ENCODE measurements at regions not wholly inside any gene's neighbourhood (a gene's known extent, or its start where the extent isn't known, plus 50 kb on each side); places are given as distances from the start of the nearest gene placed in this dataset.

DNA sequence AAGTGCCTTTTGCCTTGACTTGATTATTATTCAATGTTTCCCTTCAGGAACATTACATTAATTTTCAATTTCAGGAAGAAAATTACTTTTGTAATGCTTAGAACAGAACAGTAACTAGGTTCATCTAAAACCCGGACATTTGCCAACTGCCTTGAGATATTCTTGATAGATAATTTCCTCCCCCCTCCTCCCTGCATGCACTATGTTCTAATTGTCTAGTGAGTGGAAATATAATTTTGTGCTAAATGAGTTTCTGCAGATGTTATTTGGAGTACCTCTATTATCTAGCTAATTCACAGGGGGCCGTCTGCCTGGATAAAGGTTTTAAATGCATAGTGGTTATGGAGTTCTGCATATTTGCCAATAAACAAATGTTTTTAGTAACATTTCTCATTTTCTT is 200.3 kb upstream of the SLC39A10 start:
- TF ChIP-seq POLR2A (IDR thresholded peaks at IDR 0.05; ENCODE audit: low read depth, low read length): no peak
- no peak for TF ChIP-seq EZH2 (IDR thresholded peaks at IDR 0.05; ENCODE audit: borderline replicate concordance, low read depth, low read length, severe bottlenecking)
- Histone ChIP-seq H3K4me2 (ENCODE audit: insufficient read depth, low read length) (no peak overlapping the region), H3K9me3 (replicated peaks; ENCODE audit: control insufficient read depth, insufficient read depth, low read length) (no peaks in the 10 kb centered on the region), H3K4me1 (ENCODE audit: control insufficient read depth, extremely low read depth, insufficient read depth, low read length) (no peaks in the 10 kb centered on the region), H3K27ac (ENCODE audit: insufficient read depth, low read depth, low read length) (no peak overlapping the region), H3K9ac (replicated peaks; ENCODE audit: extremely low read depth, insufficient read depth, low read length) (no peak overlapping the region), H3K4me3 (replicated peaks in 1 of 3; ENCODE audit: insufficient read depth in 1 of 3, low read depth in 1 of 3, low read length in 3 of 3) (no peak overlapping the region), H3K79me2 (ENCODE audit: control insufficient read depth, insufficient read depth, low read length) (no peaks in the 10 kb centered on the region), H4K20me1 (replicated peaks; ENCODE audit: control insufficient read depth, extremely low read depth, insufficient read depth, low read length) (no peaks in the 10 kb centered on the region), H3K27me3 (ENCODE audit: control insufficient read depth in 2 of 2, insufficient read depth in 2 of 2, low read length in 2 of 2) (no peaks in the 10 kb centered on the region), H3K9me1 (replicated peaks; ENCODE audit: control insufficient read depth, extremely low read depth, insufficient read depth, low read length) (no peaks in the 10 kb centered on the region), H3K36me3 (ENCODE audit: control insufficient read depth in 2 of 2, extremely low read depth in 1 of 2, insufficient read depth in 2 of 2, low read length in 2 of 2) (no peaks in the 10 kb centered on the region), H2AFZ (ENCODE audit: low read depth, low read length) (no peak overlapping the region)
- CTCF ChIA-PET: interaction anchor here (1.0 kb wide), 1 partner anchor 13 kb away, joined by 3 read pairs; no protein-coding TSS in a partner anchor
- intact Hi-C loops (cut with micrococcal nuclease): no loop called here
- dilution Hi-C loops (cut with MboI; ENCODE audit: extremely low pct_ligation_motif_present, low sequenced_read_pairs): no loop called here
- DNase-seq (ENCODE audit: low read depth, low spot score): no peak
- no TSS peak for BruUV-seq (replicated peaks)
- POLR2A ChIA-PET: no interaction called here
- FAIRE-seq: no peak

GRCh38 chr2:195451160-195451559 is 205.9 kb upstream of the SLC39A10 start:
- no peak overlapping the region for H2AFZ ChIP-seq (ENCODE audit: low read depth, low read length)
- POLR2A ChIA-PET: no interaction called here

More at GRCh38 chr2:195451160-195451559, 205.9 kb upstream of the SLC39A10 start:
- no TSS peak for BruUV-seq (replicated peaks)
- DNase-seq (ENCODE audit: low read depth, low spot score) (no peak), FAIRE-seq (no peak)
- intact Hi-C loops (cut with micrococcal nuclease) (no loop called here), dilution Hi-C loops (cut with MboI; ENCODE audit: extremely low pct_ligation_motif_present, low sequenced_read_pairs) (no loop called here)
- Histone ChIP-seq H3K36me3 (ENCODE audit: control insufficient read depth in 2 of 2, extremely low read depth in 1 of 2, insufficient read depth in 2 of 2, low read length in 2 of 2) (no peaks in the 10 kb centered on the region), H3K27me3 (ENCODE audit: control insufficient read depth in 2 of 2, insufficient read depth in 2 of 2, low read length in 2 of 2) (no peaks in the 10 kb centered on the region), H3K9me3 (replicated peaks; ENCODE audit: control insufficient read depth, insufficient read depth, low read length) (no peaks in the 10 kb centered on the region), H3K9me1 (replicated peaks; ENCODE audit: control insufficient read depth, extremely low read depth, insufficient read depth, low read length) (no peaks in the 10 kb centered on the region), H3K27ac (ENCODE audit: insufficient read depth, low read depth, low read length) (no peak overlapping the region), H3K4me2 (ENCODE audit: insufficient read depth, low read length) (no peak overlapping the region), H3K4me3 (replicated peaks in 1 of 3; ENCODE audit: insufficient read depth in 1 of 3, low read depth in 1 of 3, low read length in 3 of 3) (no peak overlapping the region), H4K20me1 (replicated peaks; ENCODE audit: control insufficient read depth, extremely low read depth, insufficient read depth, low read length) (no peaks in the 10 kb centered on the region), H3K9ac (replicated peaks; ENCODE audit: extremely low read depth, insufficient read depth, low read length) (no peak overlapping the region), H3K79me2 (ENCODE audit: control insufficient read depth, insufficient read depth, low read length) (no peaks in the 10 kb centered on the region), H3K4me1 (ENCODE audit: control insufficient read depth, extremely low read depth, insufficient read depth, low read length) (no peaks in the 10 kb centered on the region)
- CTCF ChIA-PET: no interaction called here
- TF ChIP-seq EZH2 (IDR thresholded peaks at IDR 0.05; ENCODE audit: borderline replicate concordance, low read depth, low read length, severe bottlenecking) (no peak), FOS (IDR thresholded peaks at IDR 0.05; ENCODE audit: borderline replicate concordance, insufficient read depth, low read length) (no peak), CTCF (IDR thresholded peaks at IDR 0.05; ENCODE audit: extremely low read depth in 1 of 2, insufficient read depth in 1 of 2, low read depth in 1 of 2, low read length in 2 of 2) (no peak)
- TF ChIP-seq, protein P1, sequence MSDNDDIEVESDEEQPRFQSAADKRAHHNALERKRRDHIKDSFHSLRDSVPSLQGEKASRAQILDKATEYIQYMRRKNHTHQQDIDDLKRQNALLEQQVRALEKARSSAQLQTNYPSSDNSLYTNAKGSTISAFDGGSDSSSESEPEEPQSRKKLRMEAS (IDR thresholded peaks at IDR 0.05; ENCODE audit: insufficient read depth, insufficient read length): no peak

Data from endothelial cell of umbilical vein (primary cell).